ENCODE measurements at regions not wholly inside any gene's neighbourhood (a gene's known extent, or its start where the extent isn't known, plus 50 kb on each side); places are given as distances from the start of the nearest gene placed in this dataset.

DNA sequence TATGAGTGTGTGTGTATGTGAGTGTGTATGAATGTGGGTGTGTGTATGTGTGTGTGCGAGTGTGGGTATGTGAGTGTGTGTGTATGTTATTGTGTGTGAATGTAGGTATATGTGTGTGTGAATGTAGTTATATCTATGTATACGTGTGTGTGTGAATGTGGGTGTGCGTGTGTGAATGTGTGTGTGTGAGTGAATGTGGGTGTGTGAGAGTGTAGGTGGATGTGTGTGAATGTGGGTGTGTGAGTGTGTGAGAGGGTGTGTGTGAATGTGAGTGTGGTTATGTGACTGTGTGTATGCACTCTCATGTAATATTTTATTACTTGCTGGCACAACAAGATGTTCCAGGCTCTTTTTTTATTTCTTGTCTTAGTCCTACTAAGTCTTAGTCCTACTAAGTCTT, 513.4 kb upstream of the B3GAT1 start:
- TF ChIP-seq, protein P1, sequence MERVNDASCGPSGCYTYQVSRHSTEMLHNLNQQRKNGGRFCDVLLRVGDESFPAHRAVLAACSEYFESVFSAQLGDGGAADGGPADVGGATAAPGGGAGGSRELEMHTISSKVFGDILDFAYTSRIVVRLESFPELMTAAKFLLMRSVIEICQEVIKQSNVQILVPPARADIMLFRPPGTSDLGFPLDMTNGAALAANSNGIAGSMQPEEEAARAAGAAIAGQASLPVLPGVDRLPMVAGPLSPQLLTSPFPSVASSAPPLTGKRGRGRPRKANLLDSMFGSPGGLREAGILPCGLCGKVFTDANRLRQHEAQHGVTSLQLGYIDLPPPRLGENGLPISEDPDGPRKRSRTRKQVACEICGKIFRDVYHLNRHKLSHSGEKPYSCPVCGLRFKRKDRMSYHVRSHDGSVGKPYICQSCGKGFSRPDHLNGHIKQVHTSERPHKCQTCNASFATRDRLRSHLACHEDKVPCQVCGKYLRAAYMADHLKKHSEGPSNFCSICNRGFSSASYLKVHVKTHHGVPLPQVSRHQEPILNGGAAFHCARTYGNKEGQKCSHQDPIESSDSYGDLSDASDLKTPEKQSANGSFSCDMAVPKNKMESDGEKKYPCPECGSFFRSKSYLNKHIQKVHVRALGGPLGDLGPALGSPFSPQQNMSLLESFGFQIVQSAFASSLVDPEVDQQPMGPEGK (CRISPR knock-in tag; IDR thresholded peaks at IDR 0.05; ENCODE audit: borderline replicate concordance) = no peak
- TF ChIP-seq ZFP30 (CRISPR knock-in tag; IDR thresholded peaks at IDR 0.05) (no peak), PPARA (CRISPR knock-in tag; IDR thresholded peaks at IDR 0.05; ENCODE audit: borderline replicate concordance) (no peak)
- TF ChIP-seq, protein P2, sequence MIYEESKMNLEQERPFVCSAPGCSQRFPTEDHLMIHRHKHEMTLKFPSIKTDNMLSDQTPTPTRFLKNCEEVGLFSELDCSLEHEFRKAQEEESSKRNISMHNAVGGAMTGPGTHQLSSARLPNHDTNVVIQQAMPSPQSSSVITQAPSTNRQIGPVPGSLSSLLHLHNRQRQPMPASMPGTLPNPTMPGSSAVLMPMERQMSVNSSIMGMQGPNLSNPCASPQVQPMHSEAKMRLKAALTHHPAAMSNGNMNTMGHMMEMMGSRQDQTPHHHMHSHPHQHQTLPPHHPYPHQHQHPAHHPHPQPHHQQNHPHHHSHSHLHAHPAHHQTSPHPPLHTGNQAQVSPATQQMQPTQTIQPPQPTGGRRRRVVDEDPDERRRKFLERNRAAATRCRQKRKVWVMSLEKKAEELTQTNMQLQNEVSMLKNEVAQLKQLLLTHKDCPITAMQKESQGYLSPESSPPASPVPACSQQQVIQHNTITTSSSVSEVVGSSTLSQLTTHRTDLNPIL (CRISPR knock-in tag; IDR thresholded peaks at IDR 0.05; ENCODE audit: low read depth) = no peak
